ENCODE measurements at regions not wholly inside any gene's neighbourhood (a gene's known extent, or its start where the extent isn't known, plus 50 kb on each side); places are given as distances from the start of the nearest gene placed in this dataset.

DNA sequence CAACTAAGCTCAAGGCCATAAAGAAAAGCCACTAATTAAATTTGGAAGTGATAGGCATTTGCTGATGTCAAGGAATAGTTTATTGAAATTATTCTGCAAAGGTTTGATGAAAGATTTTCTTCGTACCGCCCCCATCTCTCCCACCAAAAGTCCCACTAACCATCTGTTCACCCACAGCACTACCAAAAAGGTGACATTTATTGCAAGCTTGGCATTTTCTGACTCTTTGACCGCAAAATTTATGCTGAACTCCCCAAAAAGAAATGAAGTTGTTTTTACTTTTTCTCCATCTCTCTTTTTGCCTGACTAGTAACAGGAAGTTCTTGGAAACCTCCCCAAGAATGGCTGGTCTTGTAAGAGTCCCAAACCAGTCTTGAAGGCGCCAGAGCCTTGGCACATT, 384.9 kb upstream of the SOX9 start:
- TF ChIP-seq, protein P1, sequence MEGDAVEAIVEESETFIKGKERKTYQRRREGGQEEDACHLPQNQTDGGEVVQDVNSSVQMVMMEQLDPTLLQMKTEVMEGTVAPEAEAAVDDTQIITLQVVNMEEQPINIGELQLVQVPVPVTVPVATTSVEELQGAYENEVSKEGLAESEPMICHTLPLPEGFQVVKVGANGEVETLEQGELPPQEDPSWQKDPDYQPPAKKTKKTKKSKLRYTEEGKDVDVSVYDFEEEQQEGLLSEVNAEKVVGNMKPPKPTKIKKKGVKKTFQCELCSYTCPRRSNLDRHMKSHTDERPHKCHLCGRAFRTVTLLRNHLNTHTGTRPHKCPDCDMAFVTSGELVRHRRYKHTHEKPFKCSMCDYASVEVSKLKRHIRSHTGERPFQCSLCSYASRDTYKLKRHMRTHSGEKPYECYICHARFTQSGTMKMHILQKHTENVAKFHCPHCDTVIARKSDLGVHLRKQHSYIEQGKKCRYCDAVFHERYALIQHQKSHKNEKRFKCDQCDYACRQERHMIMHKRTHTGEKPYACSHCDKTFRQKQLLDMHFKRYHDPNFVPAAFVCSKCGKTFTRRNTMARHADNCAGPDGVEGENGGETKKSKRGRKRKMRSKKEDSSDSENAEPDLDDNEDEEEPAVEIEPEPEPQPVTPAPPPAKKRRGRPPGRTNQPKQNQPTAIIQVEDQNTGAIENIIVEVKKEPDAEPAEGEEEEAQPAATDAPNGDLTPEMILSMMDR (conservative IDR thresholded peaks at IDR 0.05 in 1 of 2, IDR thresholded peaks at IDR 0.05 in 1 of 2; ENCODE audit: extremely low read depth in 1 of 2, insufficient read depth in 1 of 2, low read depth in 1 of 2, low read length in 2 of 2): no peak
- TF ChIP-seq EZH2 (IDR thresholded peaks at IDR 0.05; ENCODE audit: borderline replicate concordance, low read length): no peak

Measured in mammary epithelial cell (primary cell).